Calu3 (cell line): ENCODE measurements at regions not wholly inside any gene's neighbourhood (a gene's known extent, or its start where the extent isn't known, plus 50 kb on each side); places are given as distances from the start of the nearest gene placed in this dataset.

Source experiments
- BruUV-seq: library from RNA; stranded (reverse); fragments of 400-500 nt; replicated peaks from 2 replicates; lab custom pipeline; 2021; lab: Mats Ljungman, UMichigan
- CTCF ChIA-PET: fragments of 300-600 bp; sonication (Branson Sonifier 250); formaldehyde crosslinking; loops from one replicate; lab custom pipeline; 2022; ENCODE audit warnings: antibody characterized with exemption; lab: Charles Lee
- DNase-seq: peaks from one replicate; pipeline ENCODE4 v3.0.0; 2022
- H3K27ac Mint-ChIP-seq: one replicate; pipeline ENCODE4 v1.8.0; 2022; ENCODE audit warnings: mixed read lengths; ENCODE audit not compliant: unreplicated experiment
- H3K27me3 Mint-ChIP-seq: one replicate; pipeline ENCODE4 v1.8.0; 2022; ENCODE audit warnings: mixed read lengths; ENCODE audit not compliant: unreplicated experiment
- H3K36me3 Mint-ChIP-seq: one replicate; pipeline ENCODE4 v1.8.0; 2022; ENCODE audit warnings: mild to moderate bottlenecking, moderate library complexity, mixed read lengths; ENCODE audit not compliant: insufficient read depth, unreplicated experiment
- H3K4me1 Mint-ChIP-seq: one replicate; pipeline ENCODE4 v1.8.0; 2022; ENCODE audit warnings: mild to moderate bottlenecking, low read depth, mixed read lengths; ENCODE audit not compliant: unreplicated experiment
- H3K4me3 Mint-ChIP-seq: one replicate; pipeline ENCODE4 v1.8.0; 2022; ENCODE audit warnings: mild to moderate bottlenecking, low read depth, moderate library complexity, mixed read lengths; ENCODE audit not compliant: unreplicated experiment
- H3K9me3 Mint-ChIP-seq: one replicate; pipeline ENCODE4 v1.8.0; 2022; ENCODE audit warnings: low read depth, mixed read lengths; ENCODE audit not compliant: unreplicated experiment
- CTCF ChIP-seq: fragments of 200-600 bp; IDR thresholded peaks from one replicate; pipeline ENCODE4 v1.8.0; 2022; ENCODE audit warnings: antibody characterized with exemption; ENCODE audit not compliant: unreplicated experiment
- intact Hi-C: fragments of 100-400 bp; cut with micrococcal nuclease; formaldehyde crosslinking; loops from one replicate; pipeline ENCODE4 v1.10.0; 2022; ENCODE audit not compliant: unreplicated experiment

DNA sequence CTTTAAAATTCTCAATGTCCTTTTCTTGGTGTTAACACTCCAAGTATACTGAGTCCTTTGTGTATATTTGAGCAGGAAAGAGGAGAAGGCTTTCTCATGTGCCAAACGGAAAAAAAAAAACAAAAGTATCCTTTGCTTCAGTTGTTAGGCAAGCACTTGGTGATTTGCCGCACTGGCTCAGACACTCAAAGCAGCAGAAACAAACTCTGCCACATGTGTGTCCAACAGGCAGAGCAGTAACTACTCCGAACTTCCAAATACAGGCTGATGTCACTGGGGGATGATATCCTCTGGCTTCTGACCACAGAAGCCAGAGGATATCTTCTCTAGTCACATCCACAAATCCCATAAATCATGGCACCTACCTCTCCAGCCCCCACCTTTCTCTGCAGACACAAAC, 108.0 kb upstream of the SALL3 start:
- CTCF ChIA-PET = no interaction called here
- Mint-ChIP-seq H3K4me3 (no peak overlapping the region), H3K27me3 (no peaks in the 10 kb centered on the region), H3K9me3 (peaks cover 3% of the 10 kb centered on the region), H3K27ac (no peak overlapping the region), H3K4me1 (no peaks in the 10 kb centered on the region), H3K36me3 (no peaks in the 10 kb centered on the region)
- no peak for TF ChIP-seq CTCF
- no peak for DNase-seq
- intact Hi-C loops = no loop called here
- no TSS peak for BruUV-seq

DNA sequence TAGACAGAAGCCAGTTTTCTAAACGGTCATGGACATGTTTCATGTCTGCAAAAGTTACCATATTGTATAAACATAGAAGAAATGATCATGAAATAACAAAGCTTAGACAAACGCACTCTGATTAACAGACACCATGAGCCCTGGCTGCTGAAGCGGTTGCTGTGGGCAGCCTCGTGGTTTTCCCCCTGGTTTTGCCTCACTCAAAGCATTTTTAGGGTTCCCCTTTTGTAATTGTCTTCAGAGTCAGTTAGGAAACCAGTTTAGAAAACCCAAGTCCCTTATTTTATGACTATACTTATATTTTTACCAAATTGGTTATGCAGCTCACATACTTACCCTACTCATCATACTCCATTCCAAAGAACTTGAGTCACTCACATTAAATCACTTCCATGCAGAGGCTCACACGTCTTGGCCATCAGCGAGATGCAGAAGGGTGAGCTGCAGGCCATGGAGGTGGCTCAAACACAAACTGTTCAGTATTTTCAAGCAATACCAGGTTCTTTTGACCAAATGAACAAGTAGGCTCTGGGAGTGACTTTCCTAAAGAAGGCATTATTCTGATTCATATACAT, 105.6 kb upstream of the SALL3 start:
- BruUV-seq = no TSS peak
- Mint-ChIP-seq H3K27ac (no peak overlapping the region), H3K4me1 (no peaks in the 10 kb centered on the region), H3K36me3 (no peaks in the 10 kb centered on the region), H3K27me3 (no peaks in the 10 kb centered on the region), H3K4me3 (no peak overlapping the region), H3K9me3 (peaks cover 9% of the 10 kb centered on the region)
- intact Hi-C loops = no loop called here
- DNase-seq = no peak
- CTCF ChIA-PET = no interaction called here
- TF ChIP-seq CTCF = no peak

GRCh38 chr18:78875016-78875777, 104.4 kb upstream of the SALL3 start:
- TF ChIP-seq CTCF = no peak
- Mint-ChIP-seq H3K4me3 (no peak overlapping the region), H3K36me3 (no peaks in the 10 kb centered on the region), H3K9me3 (peaks cover 8% of the 10 kb centered on the region), H3K27ac (no peak overlapping the region), H3K27me3 (no peaks in the 10 kb centered on the region), H3K4me1 (no peaks in the 10 kb centered on the region)
- DNase-seq = no peak
- no TSS peak for BruUV-seq
- intact Hi-C loops = no loop called here
- CTCF ChIA-PET = interaction anchor here (0.6 kb wide), 1 partner anchor 1737 kb away, joined by 3 read pairs; no protein-coding TSS in a partner anchor

GRCh38 chr18:78875778-78876650, 103.6 kb upstream of the SALL3 start:
- H3K27me3 Mint-ChIP-seq = no peaks in the 10 kb centered on the region
- no peak for DNase-seq
- no peaks in the 10 kb centered on the region for H3K36me3 Mint-ChIP-seq
- H3K9me3 Mint-ChIP-seq = peaks cover 6% of the 10 kb centered on the region
- H3K4me1 Mint-ChIP-seq = no peaks in the 10 kb centered on the region
- no peak overlapping the region for H3K27ac Mint-ChIP-seq
- no peak overlapping the region for H3K4me3 Mint-ChIP-seq
- intact Hi-C loops = no loop called here
- no TSS peak for BruUV-seq
- no peak for TF ChIP-seq CTCF
- CTCF ChIA-PET = interaction anchor here (0.6 to 0.9 kb wide), 2 partner anchors 44 to 1738 kb away, joined by 3 read pairs; no protein-coding TSS in a partner anchor
